GM13977 (cell line): ENCODE measurements at regions not wholly inside any gene's neighbourhood (a gene's known extent, or its start where the extent isn't known, plus 50 kb on each side); places are given as distances from the start of the nearest gene placed in this dataset.
A peak's percentile ranks its signal among the peaks of the same experiment; 100 is the strongest.

ENCODE experiments used
- DNase-seq: peaks from one replicate; pipeline ENCODE4 v3.0.0; 2012; ENCODE audit warnings: low spot score
- in situ Hi-C: fragments of 300-500 bp; cut with MboI; formaldehyde crosslinking; loops from one replicate; pipeline ENCODE4 v1.12.0; 2022; ENCODE audit warnings: low sequenced_read_pairs, low pct_unique_long_range_greater_than_20kb, mixed read lengths, inconsistent platforms; ENCODE audit not compliant: unreplicated experiment
- TF ChIP-seq, protein P1 (sequence below): IDR thresholded peaks from 2 replicates; pipeline ENCODE4 v1.5.1; 2012; ENCODE audit warnings: mild to moderate bottlenecking, control low read depth; ENCODE audit not compliant: insufficient read depth; ENCODE audit errors: extremely low read depth, missing control alignments

DNA sequence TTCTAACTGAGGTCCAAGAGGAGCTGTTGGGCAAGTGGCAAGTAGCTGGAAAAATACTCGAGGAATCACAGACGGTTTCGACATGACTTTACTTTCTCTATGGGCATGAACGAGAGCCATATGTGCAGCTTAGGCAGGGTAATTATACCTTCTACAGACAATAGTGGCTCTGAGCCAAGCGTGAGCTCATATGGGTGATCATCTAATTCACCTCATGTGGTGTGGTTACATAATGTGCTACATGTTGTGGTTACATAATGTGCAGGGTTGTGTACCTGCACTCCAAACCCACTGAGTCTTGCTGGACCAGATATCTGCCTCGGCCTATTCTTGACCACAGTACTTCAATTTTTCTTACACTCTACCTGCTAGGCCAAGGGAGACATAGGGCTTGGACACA lies 771.7 kb upstream of the EYS start:
- TF ChIP-seq, protein P1, sequence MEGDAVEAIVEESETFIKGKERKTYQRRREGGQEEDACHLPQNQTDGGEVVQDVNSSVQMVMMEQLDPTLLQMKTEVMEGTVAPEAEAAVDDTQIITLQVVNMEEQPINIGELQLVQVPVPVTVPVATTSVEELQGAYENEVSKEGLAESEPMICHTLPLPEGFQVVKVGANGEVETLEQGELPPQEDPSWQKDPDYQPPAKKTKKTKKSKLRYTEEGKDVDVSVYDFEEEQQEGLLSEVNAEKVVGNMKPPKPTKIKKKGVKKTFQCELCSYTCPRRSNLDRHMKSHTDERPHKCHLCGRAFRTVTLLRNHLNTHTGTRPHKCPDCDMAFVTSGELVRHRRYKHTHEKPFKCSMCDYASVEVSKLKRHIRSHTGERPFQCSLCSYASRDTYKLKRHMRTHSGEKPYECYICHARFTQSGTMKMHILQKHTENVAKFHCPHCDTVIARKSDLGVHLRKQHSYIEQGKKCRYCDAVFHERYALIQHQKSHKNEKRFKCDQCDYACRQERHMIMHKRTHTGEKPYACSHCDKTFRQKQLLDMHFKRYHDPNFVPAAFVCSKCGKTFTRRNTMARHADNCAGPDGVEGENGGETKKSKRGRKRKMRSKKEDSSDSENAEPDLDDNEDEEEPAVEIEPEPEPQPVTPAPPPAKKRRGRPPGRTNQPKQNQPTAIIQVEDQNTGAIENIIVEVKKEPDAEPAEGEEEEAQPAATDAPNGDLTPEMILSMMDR, result no peak
- DNase-seq, result no peak

DNA sequence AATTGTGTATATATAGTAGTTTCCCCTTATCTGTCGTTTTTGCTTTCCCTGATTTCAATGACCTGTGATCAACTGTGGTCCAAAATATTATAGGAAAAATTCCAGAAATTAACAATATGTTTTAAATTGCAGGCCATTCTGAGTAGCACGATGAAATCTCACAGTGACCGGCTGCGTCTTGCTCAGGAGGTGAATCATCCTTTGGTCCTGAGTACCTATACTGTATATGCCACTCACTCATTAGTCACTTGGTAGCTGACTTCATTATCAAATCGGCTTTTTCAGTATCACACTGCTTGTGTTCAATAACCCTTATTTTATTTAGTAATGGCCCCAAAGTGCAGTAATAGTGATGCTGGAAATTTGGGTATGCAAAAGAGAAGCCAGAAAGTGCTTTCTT lies 728.3 kb upstream of the EYS start:
- in situ Hi-C loops, result no loop called here
- no peak for DNase-seq
- TF ChIP-seq, protein P1, result no peak

More for the DNA sequence above, 771.7 kb upstream of the EYS start:
- in situ Hi-C loops, result no loop called here

DNA sequence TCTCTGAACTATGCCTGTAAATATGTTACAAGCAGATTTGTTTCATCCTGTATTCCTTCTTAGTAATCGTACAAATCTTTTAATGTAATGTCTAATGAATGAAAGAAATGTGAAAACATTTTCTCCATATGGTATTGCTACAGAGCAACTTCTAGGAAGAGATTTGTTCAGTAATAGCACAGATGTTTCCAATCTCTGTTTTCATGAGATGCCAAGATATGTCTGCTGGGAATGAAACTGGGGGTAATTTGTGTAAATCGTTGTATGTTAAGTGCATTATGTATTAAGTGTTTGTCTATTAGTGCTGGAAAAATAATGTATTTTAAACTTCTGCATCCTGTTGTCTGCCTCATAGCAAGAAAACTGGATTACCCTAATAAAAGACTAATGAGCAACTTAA lies 722.2 kb upstream of the EYS start:
- TF ChIP-seq, protein P1, result no peak
- in situ Hi-C loops, result no loop called here
- no peak for DNase-seq

DNA sequence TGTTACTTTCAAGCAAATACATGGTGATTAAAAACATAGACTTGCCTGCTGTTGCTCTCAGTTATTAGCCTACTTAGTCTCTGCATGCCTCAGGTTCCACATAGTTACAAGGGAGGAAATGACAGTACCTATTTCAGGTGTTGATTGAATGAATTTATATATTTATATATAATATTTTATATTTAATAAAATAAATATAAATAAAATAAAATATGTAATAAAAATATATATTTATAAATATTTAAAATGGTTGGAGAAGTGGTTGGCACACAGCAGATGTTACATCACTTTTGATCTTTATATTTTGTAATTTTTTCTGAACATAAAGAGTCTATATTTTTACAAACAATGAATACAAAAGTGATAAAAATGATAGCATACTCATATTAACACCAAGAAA lies 716.0 kb upstream of the EYS start:
- in situ Hi-C loops, result no loop called here
- TF ChIP-seq, protein P1, result no peak
- no peak for DNase-seq

DNA sequence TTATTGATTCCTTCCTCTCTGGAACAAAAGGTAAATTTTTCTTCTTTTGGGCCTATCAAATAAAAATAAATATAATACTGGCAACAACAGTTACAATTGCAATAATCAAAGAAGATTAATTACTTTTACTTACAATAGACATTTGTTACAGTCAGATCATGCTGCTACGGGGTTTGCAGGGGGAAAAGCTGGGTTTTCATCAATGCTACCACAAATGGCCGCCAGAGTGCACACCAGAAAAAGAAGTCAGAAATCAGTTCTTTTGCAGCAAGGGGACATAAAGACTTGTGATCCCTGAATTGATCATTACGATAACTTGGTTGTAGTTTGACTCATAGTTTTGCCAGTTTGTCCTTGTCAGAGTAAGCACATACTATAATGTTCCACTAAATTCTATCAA lies 714.5 kb upstream of the EYS start:
- in situ Hi-C loops, result no loop called here

DNA sequence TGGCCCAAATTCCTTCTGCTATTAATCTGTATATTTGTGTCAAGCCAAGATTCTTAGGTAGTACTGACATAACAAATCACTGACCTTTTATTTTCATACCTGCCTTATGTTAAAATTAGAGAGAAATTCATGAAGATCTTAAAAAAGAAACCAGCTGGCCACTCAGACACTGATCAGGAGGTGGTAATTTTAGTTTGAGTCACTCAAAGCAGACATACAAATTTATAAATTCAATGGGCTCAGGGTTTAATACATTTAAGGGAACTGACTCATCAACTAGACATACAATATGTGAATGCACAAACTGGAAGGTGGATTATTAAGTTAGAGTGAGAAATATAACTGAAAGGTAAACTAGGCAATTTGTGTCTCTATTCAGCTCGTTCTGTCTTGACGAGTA lies 711.9 kb upstream of the EYS start:
- TF ChIP-seq, protein P1, result no peak
- DNase-seq, result no peak
- in situ Hi-C loops, result no loop called here

More for the DNA sequence above, 714.5 kb upstream of the EYS start:
- TF ChIP-seq, protein P1, result peak; percentile 6
- DNase-seq, result no peak

DNA sequence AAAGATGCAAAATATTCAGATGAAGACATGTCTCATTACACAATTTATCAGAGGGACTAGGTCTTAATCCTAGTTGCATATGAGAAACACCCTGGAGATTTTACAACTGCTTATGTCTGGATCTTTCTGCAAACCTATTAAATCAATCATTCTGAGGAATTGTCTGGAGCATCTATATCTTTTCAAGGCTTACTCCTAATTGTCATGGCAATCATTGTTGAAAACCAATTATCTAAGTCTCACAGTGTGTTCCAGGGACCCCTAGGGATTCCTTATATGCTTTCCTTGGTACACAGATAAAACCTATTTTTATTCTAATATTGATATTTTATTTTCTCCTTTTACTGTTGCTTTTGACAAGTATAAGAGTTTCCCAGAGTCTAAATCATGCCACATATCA lies 696.9 kb upstream of the EYS start:
- in situ Hi-C loops, result no loop called here
- TF ChIP-seq, protein P1, result no peak
- no peak for DNase-seq
